Karpas-422 (cell line): ENCODE measurements at regions not wholly inside any gene's neighbourhood (a gene's known extent, or its start where the extent isn't known, plus 50 kb on each side); places are given as distances from the start of the nearest gene placed in this dataset.
"Not testable (repeated sequence)": the region's sequence is repeated elsewhere in the genome, so short reads cannot be mapped to it uniquely, and the experiment has no call there.

Source experiments
- DNase-seq: peaks from one replicate; pipeline ENCODE4 v3.0.0-alpha.2; 2015
- H2AFZ ChIP-seq: fragments of 200-600 bp; sonication (generic); 2 replicates; pipeline ENCODE4 v1.6.1; 2014; ENCODE audit warnings: antibody characterized with exemption, low read length, mixed read lengths
- H3K27ac ChIP-seq: fragments of 200-600 bp; sonication (generic); 2 replicates; pipeline ENCODE4 v1.5.1; 2014; ENCODE audit warnings: mild to moderate bottlenecking, low read length, moderate library complexity
- H3K27me3 ChIP-seq: fragments of 200-600 bp; sonication (generic); 2 replicates; pipeline ENCODE4 v1.6.1; 2014; ENCODE audit warnings: low read length, mixed read lengths
- H3K36me3 ChIP-seq: fragments of 200-600 bp; sonication (generic); 2 replicates; pipeline ENCODE4 v1.6.1; 2014; ENCODE audit warnings: low read length, mixed read lengths; ENCODE audit not compliant: insufficient read depth
- H3K4me1 ChIP-seq: fragments of 200-600 bp; sonication (generic); 2 replicates; pipeline ENCODE4 v1.6.1; 2014; ENCODE audit warnings: mild to moderate bottlenecking, low read length, mixed read lengths
- H3K4me2 ChIP-seq: fragments of 200-600 bp; sonication (generic); 2 replicates; pipeline ENCODE4 v1.6.1; 2014; ENCODE audit warnings: low read length, low read depth, mild to moderate bottlenecking; ENCODE audit not compliant: poor library complexity, severe bottlenecking
- H3K4me3 ChIP-seq: fragments of 200-600 bp; sonication (generic); 2 replicates; pipeline ENCODE4 v1.5.1; 2014; ENCODE audit warnings: mild to moderate bottlenecking, antibody characterized with exemption, low read length, mixed read lengths
- H3K79me2 ChIP-seq: fragments of 200-600 bp; sonication (generic); 2 replicates; pipeline ENCODE4 v1.6.1; 2014; ENCODE audit warnings: mild to moderate bottlenecking, low read length, mixed read lengths
- H3K9ac ChIP-seq: fragments of 200-600 bp; sonication (generic); 2 replicates; pipeline ENCODE4 v1.6.0; 2014; ENCODE audit warnings: low read length
- H3K9me2 ChIP-seq: fragments of 200-600 bp; sonication (generic), shearing (Covaris generic); replicated peaks from 2 replicates; pipeline ENCODE4 v1.6.0; 2014; ENCODE audit warnings: mild to moderate bottlenecking, low read length, moderate library complexity; ENCODE audit not compliant: insufficient read depth
- H3K9me3 ChIP-seq: fragments of 300-700, 200-600 bp; sonication (generic); 2 replicates; pipeline ENCODE4 v1.6.1; 2014; ENCODE audit warnings: low read length, mixed read lengths
- H4K20me1 ChIP-seq: fragments of 200-600 bp; sonication (generic); 2 replicates; pipeline ENCODE4 v1.6.1; 2014; ENCODE audit warnings: mild to moderate bottlenecking, antibody characterized with exemption, low read length, low read depth; ENCODE audit not compliant: insufficient read depth

- no peak overlapping the region for H3K9ac ChIP-seq
- no peaks in the 10 kb centered on the region for H3K36me3 ChIP-seq
- H3K4me3 ChIP-seq: no peak overlapping the region
- no peaks in the 10 kb centered on the region for H3K79me2 ChIP-seq
- H4K20me1 ChIP-seq: no peaks in the 10 kb centered on the region
- no peaks in the 10 kb centered on the region for H3K27me3 ChIP-seq
- DNase-seq: no peak
- H3K27ac ChIP-seq: no peak overlapping the region
- no peaks in the 10 kb centered on the region for H3K4me1 ChIP-seq
- H3K4me2 ChIP-seq: no peak overlapping the region
- no peak overlapping the region for H2AFZ ChIP-seq
- H3K9me2 ChIP-seq: no peaks in the 10 kb centered on the region
- no peaks in the 10 kb centered on the region for H3K9me3 ChIP-seq
Observed at GRCh38 chr10:109668703-109669102, 254.6 kb downstream of the XPNPEP1 start.

- no peaks in the 10 kb centered on the region for H3K9me2 ChIP-seq
- H3K9ac ChIP-seq: no peak overlapping the region
- H3K4me1 ChIP-seq: no peaks in the 10 kb centered on the region
- H3K27me3 ChIP-seq: no peaks in the 10 kb centered on the region
- no peaks in the 10 kb centered on the region for H3K36me3 ChIP-seq
- H3K79me2 ChIP-seq: no peaks in the 10 kb centered on the region
- no peak overlapping the region for H3K4me2 ChIP-seq
- H4K20me1 ChIP-seq: no peaks in the 10 kb centered on the region
- no peak overlapping the region for H3K4me3 ChIP-seq
- H2AFZ ChIP-seq: no peak overlapping the region
- H3K27ac ChIP-seq: no peak overlapping the region
- DNase-seq: no peak
- no peaks in the 10 kb centered on the region for H3K9me3 ChIP-seq
Observed at GRCh38 chr10:109668154-109668665, 255.1 kb downstream of the XPNPEP1 start.

GRCh38 chr10:109665321-109665720, 258.0 kb downstream of the XPNPEP1 start:
- Histone ChIP-seq H4K20me1 (no peaks in the 10 kb centered on the region), H3K4me2 (no peak overlapping the region), H2AFZ (no peak overlapping the region)

GRCh38 chr10:109664554-109664953, 258.8 kb downstream of the XPNPEP1 start:
- Histone ChIP-seq H3K9me3 (no peaks in the 10 kb centered on the region), H3K4me3 (no peak overlapping the region), H3K9ac (no peak overlapping the region), H3K27ac (no peak overlapping the region), H3K36me3 (no peaks in the 10 kb centered on the region), H3K27me3 (no peaks in the 10 kb centered on the region), H2AFZ (no peak overlapping the region), H4K20me1 (no peaks in the 10 kb centered on the region), H3K4me2 (no peak overlapping the region), H3K79me2 (no peaks in the 10 kb centered on the region), H3K4me1 (no peaks in the 10 kb centered on the region), H3K9me2 (no peaks in the 10 kb centered on the region)
- no peak for DNase-seq

More at GRCh38 chr10:109665321-109665720, 258.0 kb downstream of the XPNPEP1 start:
- no peak overlapping the region for H3K27ac ChIP-seq
- H3K9me3 ChIP-seq: no peaks in the 10 kb centered on the region
- no peaks in the 10 kb centered on the region for H3K9me2 ChIP-seq
- H3K4me1 ChIP-seq: no peaks in the 10 kb centered on the region
- no peaks in the 10 kb centered on the region for H3K27me3 ChIP-seq
- H3K36me3 ChIP-seq: no peaks in the 10 kb centered on the region
- no peaks in the 10 kb centered on the region for H3K79me2 ChIP-seq
- H3K9ac ChIP-seq: no peak overlapping the region
- no peak overlapping the region for H3K4me3 ChIP-seq
- no peak for DNase-seq

- H3K4me3 ChIP-seq: no peak overlapping the region
- no peaks in the 10 kb centered on the region for H3K36me3 ChIP-seq
- no peaks in the 10 kb centered on the region for H3K4me1 ChIP-seq
- H3K4me2 ChIP-seq: no peak overlapping the region
- no peaks in the 10 kb centered on the region for H3K9me2 ChIP-seq
- H3K27ac ChIP-seq: no peak overlapping the region
- DNase-seq: no peak
- H3K79me2 ChIP-seq: no peaks in the 10 kb centered on the region
- no peak overlapping the region for H2AFZ ChIP-seq
- no peaks in the 10 kb centered on the region for H3K27me3 ChIP-seq
- no peaks in the 10 kb centered on the region for H4K20me1 ChIP-seq
- no peaks in the 10 kb centered on the region for H3K9me3 ChIP-seq
- no peak overlapping the region for H3K9ac ChIP-seq
Observed at GRCh38 chr10:109663122-109663521, 260.2 kb downstream of the XPNPEP1 start.

- not testable (repeated sequence) for H2AFZ ChIP-seq, H3K9ac ChIP-seq, H3K36me3 ChIP-seq, H3K79me2 ChIP-seq, H3K9me2 ChIP-seq, H3K27ac ChIP-seq, H3K4me2 ChIP-seq, H3K4me3 ChIP-seq, H3K9me3 ChIP-seq, H4K20me1 ChIP-seq, DNase-seq, H3K4me1 ChIP-seq, H3K27me3 ChIP-seq
Observed at GRCh38 chr10:109652612-109653011, 270.7 kb downstream of the XPNPEP1 start.

- H3K4me1 ChIP-seq: no peaks in the 10 kb centered on the region
- H4K20me1 ChIP-seq: no peaks in the 10 kb centered on the region
- no peak overlapping the region for H3K9ac ChIP-seq
- H2AFZ ChIP-seq: no peak overlapping the region
- no peaks in the 10 kb centered on the region for H3K79me2 ChIP-seq
- H3K36me3 ChIP-seq: no peaks in the 10 kb centered on the region
- no peaks in the 10 kb centered on the region for H3K9me3 ChIP-seq
- H3K4me3 ChIP-seq: no peak overlapping the region
- H3K27ac ChIP-seq: no peak overlapping the region
- DNase-seq: no peak
- H3K4me2 ChIP-seq: no peak overlapping the region
- no peaks in the 10 kb centered on the region for H3K9me2 ChIP-seq
- H3K27me3 ChIP-seq: no peaks in the 10 kb centered on the region
Observed at GRCh38 chr10:109650228-109650627, 273.1 kb downstream of the XPNPEP1 start.

GRCh38 chr10:109647627-109648026, 275.7 kb downstream of the XPNPEP1 start:
- H4K20me1 ChIP-seq: no peaks in the 10 kb centered on the region
- H3K4me3 ChIP-seq: no peak overlapping the region
- no peak overlapping the region for H3K27ac ChIP-seq
- H3K9ac ChIP-seq: no peak overlapping the region
- no peak overlapping the region for H3K4me2 ChIP-seq
- H3K4me1 ChIP-seq: no peaks in the 10 kb centered on the region
- H3K79me2 ChIP-seq: no peaks in the 10 kb centered on the region
- no peaks in the 10 kb centered on the region for H3K27me3 ChIP-seq
- H3K9me3 ChIP-seq: no peaks in the 10 kb centered on the region
- no peak overlapping the region for H2AFZ ChIP-seq
- no peaks in the 10 kb centered on the region for H3K36me3 ChIP-seq
- peak; percentile 42 for DNase-seq
- no peaks in the 10 kb centered on the region for H3K9me2 ChIP-seq

- H3K4me3 ChIP-seq: no peak overlapping the region
- no peaks in the 10 kb centered on the region for H4K20me1 ChIP-seq
- H3K36me3 ChIP-seq: no peaks in the 10 kb centered on the region
- no peaks in the 10 kb centered on the region for H3K79me2 ChIP-seq
- no peak for DNase-seq
- no peak overlapping the region for H3K9ac ChIP-seq
- H3K4me1 ChIP-seq: no peaks in the 10 kb centered on the region
- no peak overlapping the region for H2AFZ ChIP-seq
- H3K27me3 ChIP-seq: no peaks in the 10 kb centered on the region
- H3K9me3 ChIP-seq: peaks cover 5% of the 10 kb centered on the region; the same call in 1 of the 2 replicates
- H3K9me2 ChIP-seq: no peaks in the 10 kb centered on the region; the same call in 1 of the 2 replicates
- H3K27ac ChIP-seq: no peak overlapping the region
- no peak overlapping the region for H3K4me2 ChIP-seq
Observed at GRCh38 chr10:109633846-109634245, 289.5 kb downstream of the XPNPEP1 start.
